GM21723 (cell line): ENCODE measurements at regions not wholly inside any gene's neighbourhood (a gene's known extent, or its start where the extent isn't known, plus 50 kb on each side); places are given as distances from the start of the nearest gene placed in this dataset.
"Not testable (repeated sequence)": the region's sequence is repeated elsewhere in the genome, so short reads cannot be mapped to it uniquely, and the experiment has no call there.

Source experiments
- ATAC-seq: cut with Tn5 transposase; IDR thresholded peaks from one replicate; pipeline ENCODE4 v1.9.1; 2021; ENCODE audit warnings: mild to moderate bottlenecking, moderate library complexity; ENCODE audit not compliant: unreplicated experiment

GRCh38 chr10:31179091-31179680 is 139.8 kb upstream of the ZEB1 start:
- ATAC-seq: no peak

- ATAC-seq: no peak
These were observed 132.6 kb upstream of the ZEB1 start for GRCh38 chr10:31186225-31187000.

GRCh38 chr10:31187182-31187581 is 131.8 kb upstream of the ZEB1 start:
- ATAC-seq: no peak

- no peak for ATAC-seq
These were observed 131.3 kb upstream of the ZEB1 start for GRCh38 chr10:31187607-31188210.

GRCh38 chr10:31188792-31189406 is 130.1 kb upstream of the ZEB1 start:
- ATAC-seq: no peak

GRCh38 chr10:31190488-31190887 is 128.5 kb upstream of the ZEB1 start:
- no peak for ATAC-seq

- ATAC-seq: no peak
These were observed 126.5 kb upstream of the ZEB1 start for GRCh38 chr10:31192475-31192874.

GRCh38 chr10:31194986-31195385 is 124.0 kb upstream of the ZEB1 start:
- ATAC-seq: no peak

- ATAC-seq: no peak
These were observed 121.1 kb upstream of the ZEB1 start for GRCh38 chr10:31197886-31198285.

- no peak for ATAC-seq
These were observed 114.9 kb upstream of the ZEB1 start for GRCh38 chr10:31204090-31204489.

- ATAC-seq: no peak
These were observed 111.4 kb upstream of the ZEB1 start for GRCh38 chr10:31207636-31208035.

- no peak for ATAC-seq
These were observed 109.5 kb upstream of the ZEB1 start for GRCh38 chr10:31209478-31209877.

- ATAC-seq: no peak
These were observed 108.8 kb upstream of the ZEB1 start for GRCh38 chr10:31210190-31210589.

GRCh38 chr10:31213959-31214358 is 105.1 kb upstream of the ZEB1 start:
- ATAC-seq: no peak

GRCh38 chr10:31215052-31215451 is 104.0 kb upstream of the ZEB1 start:
- ATAC-seq: no peak

GRCh38 chr10:31219306-31219705 is 99.7 kb upstream of the ZEB1 start:
- ATAC-seq: no peak

GRCh38 chr10:31228780-31229179 is 90.2 kb upstream of the ZEB1 start:
- ATAC-seq: not testable (repeated sequence)

- no peak for ATAC-seq
These were observed 79.1 kb upstream of the ZEB1 start for GRCh38 chr10:31239961-31240360.

GRCh38 chr10:31242902-31243301 is 76.1 kb upstream of the ZEB1 start:
- ATAC-seq: no peak

GRCh38 chr10:31251118-31251517 is 67.9 kb upstream of the ZEB1 start:
- ATAC-seq: not testable (repeated sequence)

GRCh38 chr10:31253237-31253636 is 65.8 kb upstream of the ZEB1 start:
- ATAC-seq: no peak
